GM13977 (cell line): ENCODE measurements at regions not wholly inside any gene's neighbourhood (a gene's known extent, or its start where the extent isn't known, plus 50 kb on each side); places are given as distances from the start of the nearest gene placed in this dataset.

Experiments
- DNase-seq: peaks from one replicate; pipeline ENCODE4 v3.0.0; 2012; ENCODE audit warnings: low spot score
- in situ Hi-C: fragments of 300-500 bp; cut with MboI; formaldehyde crosslinking; loops from one replicate; pipeline ENCODE4 v1.12.0; 2022; ENCODE audit warnings: low sequenced_read_pairs, low pct_unique_long_range_greater_than_20kb, mixed read lengths, inconsistent platforms; ENCODE audit not compliant: unreplicated experiment
- TF ChIP-seq, protein P1 (sequence below): IDR thresholded peaks from 2 replicates; pipeline ENCODE4 v1.5.1; 2012; ENCODE audit warnings: mild to moderate bottlenecking, control low read depth; ENCODE audit not compliant: insufficient read depth; ENCODE audit errors: extremely low read depth, missing control alignments

DNA sequence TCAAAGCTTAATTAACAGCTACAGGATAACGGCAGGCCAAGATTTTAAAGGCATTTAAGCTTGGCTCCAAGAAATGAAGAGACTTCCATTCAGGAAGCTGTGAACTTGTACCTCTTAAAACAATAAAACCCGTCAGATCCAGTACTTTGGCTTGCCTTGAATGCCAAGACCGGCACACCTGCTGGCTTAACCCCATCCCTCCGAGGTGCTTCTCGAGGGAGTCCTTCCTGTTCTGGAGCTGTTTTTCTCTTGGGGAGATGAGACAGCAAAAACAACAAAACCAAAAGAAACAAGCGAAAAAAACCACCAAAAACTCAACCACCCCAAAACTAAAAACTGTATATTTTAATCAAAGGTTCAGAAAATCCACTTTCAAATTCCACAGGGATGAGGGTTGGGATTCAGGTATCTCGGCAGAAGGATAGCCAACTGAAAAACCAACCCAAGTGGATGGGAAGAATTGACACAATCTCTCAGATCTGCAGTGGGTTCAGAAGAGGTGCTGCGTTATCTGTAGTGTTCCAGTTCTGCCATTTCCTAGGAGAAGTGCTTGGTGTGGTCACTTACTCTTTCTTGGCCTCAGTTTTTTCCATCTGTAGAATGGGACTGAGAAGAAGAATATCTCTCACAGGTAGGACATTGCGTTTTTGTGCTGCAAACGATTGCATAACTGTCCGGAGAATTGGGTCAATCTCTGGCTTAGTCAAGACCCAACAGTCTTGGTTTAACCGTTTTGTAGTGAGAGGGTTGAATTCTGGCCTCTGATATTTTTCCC lies 420.1 kb downstream of the VRK1 start:
- in situ Hi-C loops = no loop called here
- DNase-seq = no peak
- TF ChIP-seq, protein P1, sequence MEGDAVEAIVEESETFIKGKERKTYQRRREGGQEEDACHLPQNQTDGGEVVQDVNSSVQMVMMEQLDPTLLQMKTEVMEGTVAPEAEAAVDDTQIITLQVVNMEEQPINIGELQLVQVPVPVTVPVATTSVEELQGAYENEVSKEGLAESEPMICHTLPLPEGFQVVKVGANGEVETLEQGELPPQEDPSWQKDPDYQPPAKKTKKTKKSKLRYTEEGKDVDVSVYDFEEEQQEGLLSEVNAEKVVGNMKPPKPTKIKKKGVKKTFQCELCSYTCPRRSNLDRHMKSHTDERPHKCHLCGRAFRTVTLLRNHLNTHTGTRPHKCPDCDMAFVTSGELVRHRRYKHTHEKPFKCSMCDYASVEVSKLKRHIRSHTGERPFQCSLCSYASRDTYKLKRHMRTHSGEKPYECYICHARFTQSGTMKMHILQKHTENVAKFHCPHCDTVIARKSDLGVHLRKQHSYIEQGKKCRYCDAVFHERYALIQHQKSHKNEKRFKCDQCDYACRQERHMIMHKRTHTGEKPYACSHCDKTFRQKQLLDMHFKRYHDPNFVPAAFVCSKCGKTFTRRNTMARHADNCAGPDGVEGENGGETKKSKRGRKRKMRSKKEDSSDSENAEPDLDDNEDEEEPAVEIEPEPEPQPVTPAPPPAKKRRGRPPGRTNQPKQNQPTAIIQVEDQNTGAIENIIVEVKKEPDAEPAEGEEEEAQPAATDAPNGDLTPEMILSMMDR = no peak

DNA sequence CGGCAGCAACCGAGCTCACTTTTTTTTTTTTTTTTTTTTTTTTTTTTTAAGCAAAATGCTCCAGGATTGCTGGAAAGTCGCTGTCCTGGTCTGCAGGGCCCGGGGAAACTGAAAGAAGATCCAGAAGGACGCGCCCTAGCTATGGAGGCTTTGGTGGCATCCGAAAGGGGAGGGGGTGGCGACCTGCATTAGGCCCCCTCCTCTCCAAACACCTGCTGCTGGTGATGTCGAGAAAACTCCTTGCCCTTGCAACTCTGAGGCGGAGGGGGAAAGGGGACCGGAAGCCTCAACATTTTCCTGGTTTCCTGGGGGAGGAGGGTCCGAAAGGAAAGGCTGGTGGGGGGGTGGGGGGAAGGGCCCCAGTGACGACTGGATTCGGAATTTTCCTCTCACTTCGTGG lies 421.1 kb downstream of the VRK1 start:
- in situ Hi-C loops = no loop called here
- no peak for DNase-seq
- TF ChIP-seq, protein P1 = no peak

DNA sequence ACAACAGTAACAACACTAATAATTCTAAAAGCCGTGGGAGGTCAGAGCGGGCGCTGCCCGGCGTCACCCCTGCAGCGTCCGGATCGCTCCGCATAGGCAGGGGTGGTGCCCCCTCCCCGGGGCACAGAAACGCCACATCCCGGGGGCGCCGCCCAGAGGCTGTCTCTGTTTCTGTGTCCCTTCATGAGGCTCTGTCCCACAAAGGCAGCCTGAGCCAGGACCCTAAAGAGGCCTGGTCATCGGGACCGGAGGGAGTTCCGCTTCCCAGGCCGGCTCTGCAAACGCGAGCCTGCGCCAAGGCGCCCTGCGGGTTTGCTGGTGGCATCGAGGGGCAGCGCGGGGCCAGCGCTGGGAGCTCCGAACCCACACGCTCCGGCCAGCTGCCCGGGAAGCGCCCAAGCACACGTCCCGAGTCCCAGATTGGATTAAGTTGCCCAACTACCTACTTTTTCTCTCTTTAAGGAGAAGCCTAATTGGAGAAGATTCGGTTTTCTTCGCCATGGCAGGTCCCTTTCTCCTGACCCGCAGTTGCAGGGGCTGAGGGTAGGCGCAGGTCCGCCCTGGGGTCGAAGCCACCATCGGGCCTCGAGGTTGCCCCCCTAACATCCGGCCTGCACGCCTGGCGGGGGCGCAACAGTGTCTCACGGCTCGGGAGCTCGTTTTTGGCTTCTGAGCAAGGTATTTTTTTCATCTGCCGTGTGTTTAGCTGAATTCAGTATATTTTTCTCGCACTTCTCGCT lies 421.7 kb downstream of the VRK1 start:
- TF ChIP-seq, protein P1 = no peak
- DNase-seq = no peak
- in situ Hi-C loops = no loop called here

DNA sequence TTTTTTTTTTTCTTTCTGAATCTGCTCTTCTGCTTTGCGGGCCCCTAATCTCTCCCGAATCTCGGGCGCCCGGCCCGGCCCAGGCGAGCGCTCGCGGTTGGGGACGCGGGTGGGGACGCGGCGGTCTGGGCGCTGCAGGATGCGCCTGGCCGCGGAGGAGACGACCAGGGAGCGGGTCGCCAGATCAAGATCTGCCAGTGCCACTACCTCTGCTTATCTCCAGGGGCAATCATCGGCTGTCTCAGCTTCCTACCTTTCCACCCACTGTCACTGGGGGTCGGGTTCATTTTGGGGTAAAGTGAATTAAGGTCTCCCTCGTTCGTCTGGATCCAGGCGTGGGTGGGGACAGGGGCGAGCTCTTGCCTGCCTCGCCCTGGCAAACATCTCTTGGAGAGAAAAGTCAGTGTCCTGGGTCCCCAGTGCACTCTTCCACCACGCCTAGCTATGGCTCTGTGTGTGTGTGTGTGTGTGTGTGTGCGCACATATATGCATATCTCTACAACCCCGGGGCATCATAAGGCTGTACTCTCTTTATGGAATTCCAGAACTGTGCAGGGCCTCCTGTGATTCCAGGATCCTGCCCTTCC lies 422.3 kb downstream of the VRK1 start:
- in situ Hi-C loops = no loop called here
- TF ChIP-seq, protein P1 = no peak
- DNase-seq = no peak

DNA sequence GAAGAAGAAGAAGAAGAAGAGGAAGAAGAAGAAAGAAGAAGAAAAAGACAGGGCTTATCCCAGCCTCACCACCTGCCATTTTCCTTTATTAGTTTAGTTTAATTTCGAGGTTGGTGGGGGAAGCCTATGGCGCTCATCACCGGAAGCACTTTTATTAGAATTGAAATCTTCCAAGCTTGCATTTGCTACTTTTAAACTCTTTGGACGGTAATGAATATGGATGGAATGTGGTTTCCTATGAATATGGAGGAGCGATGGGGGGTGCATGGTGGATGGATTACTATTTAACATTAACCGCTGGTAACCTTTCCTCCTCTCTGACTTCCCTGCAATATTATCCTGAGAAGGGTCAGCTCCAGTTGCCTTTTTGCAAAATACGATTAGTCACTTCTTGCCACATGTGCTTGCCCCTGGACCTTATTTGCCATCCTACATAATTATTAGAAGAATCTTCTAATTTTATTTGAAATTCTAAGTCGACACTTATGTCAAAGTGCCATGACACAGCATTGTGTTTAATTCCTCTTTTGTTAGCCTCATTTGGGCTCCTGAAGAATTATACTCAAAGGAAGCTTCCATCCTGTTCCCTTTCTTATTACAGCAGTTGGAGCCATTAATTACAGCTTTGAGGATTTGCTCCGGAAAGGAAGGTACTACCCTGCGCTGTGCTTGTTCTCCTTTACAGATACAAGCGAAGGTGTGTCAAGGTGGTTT lies 424.5 kb downstream of the VRK1 start:
- in situ Hi-C loops = no loop called here
- DNase-seq = no peak

GRCh38 chr14:97224016-97224415 lies 426.8 kb downstream of the VRK1 start:
- in situ Hi-C loops = no loop called here
- TF ChIP-seq, protein P1 = no peak
- DNase-seq = no peak

More for the DNA sequence above, 424.5 kb downstream of the VRK1 start:
- TF ChIP-seq, protein P1 = no peak
